Heart right ventricle (tissue), 16 donors: ENCODE measurements at regions not wholly inside any gene's neighbourhood (a gene's known extent, or its start where the extent isn't known, plus 50 kb on each side); places are given as distances from the start of the nearest gene placed in this dataset.
A peak's percentile ranks its signal among the peaks of the same experiment; 100 is the strongest.

Source experiments
- ATAC-seq, 8 donors: fragments of 200-7000 bp; cut with Tn5 transposase; one replicate each; pipeline ENCODE4 v1.9.1; 2020; ENCODE audit warnings: mild to moderate bottlenecking in 8 of 8, moderate library complexity in 8 of 8, moderate number of reproducible peaks in 1 of 8
- DNase-seq, 2 donors: peaks; one replicate each; pipeline ENCODE4 v3.0.0-alpha.2; 2020
- H3K27ac ChIP-seq, 10 donors: fragments of 200-600 bp; sonication (generic) in 2 of 10; one replicate each; pipeline versions ENCODE4 v1.5.0 to v1.8.0; 2020 to 2022; ENCODE audit warnings: mild to moderate bottlenecking in 3 of 10
- H3K27me3 ChIP-seq, 7 donors: fragments of 200-600 bp; one replicate each; pipeline ENCODE4 v1.8.0; 2021 to 2022; ENCODE audit warnings: mild to moderate bottlenecking in 2 of 7
- H3K36me3 ChIP-seq, 9 donors: fragments of 200-600 bp; sonication (generic) in 1 of 9; one replicate each; pipeline versions ENCODE4 v1.5.0 to v1.8.0; 2020 to 2022; ENCODE audit warnings: mild to moderate bottlenecking in 2 of 9
- H3K4me1 ChIP-seq, 9 donors: fragments of 200-600 bp; sonication (generic) in 1 of 9; one replicate each; pipeline versions ENCODE4 v1.5.0 to v1.8.0; 2020 to 2022; ENCODE audit warnings: mild to moderate bottlenecking in 4 of 9
- H3K4me3 ChIP-seq, 10 donors: fragments of 200-600 bp; sonication (generic) in 2 of 10; one replicate each; pipeline versions ENCODE4 v1.5.0 to v1.8.0; 2020 to 2022; ENCODE audit warnings: mild to moderate bottlenecking in 7 of 10, moderate library complexity in 2 of 10
- H3K9me3 ChIP-seq, 11 donors: fragments of 200-600 bp in 10 of 11; sonication (generic) in 2 of 11; one replicate each; pipeline versions ENCODE4 v1.5.0 to v1.8.0; 2013 to 2022; ENCODE audit warnings: mild to moderate bottlenecking in 2 of 11, control low read depth in 1 of 11, moderate library complexity in 1 of 11
- WGBS, 2 donors: extraction: QIAGEN DNeasy Blood & Tissue Kit; methylation state at CpG; one replicate each; pipeline ENCODE4 v1.1.7; 2013; ENCODE audit warnings: inconsistent platforms in 1 of 2; 5-methylcytosine and 5-hydroxymethylcytosine counted together
- intact Hi-C, 10 donors: fragments of 100-400 bp; cut with DNase I; formaldehyde crosslinking; loops; one replicate each; pipeline versions ENCODE4 v1.11.1 to v1.14.2; 2022
- TF ChIP-seq, protein P1 (sequence below), 9 donors: fragments of 200-600 bp; sonication (generic) in 2 of 9; IDR thresholded peaks; one replicate each; pipeline versions ENCODE4 v1.5.0 to v1.8.0; 2021 to 2022; ENCODE audit warnings: antibody characterized with exemption in 9 of 9, mild to moderate bottlenecking in 5 of 9, moderate library complexity in 1 of 9
- donor health status: Arrhythmogenic right ventricular cardiomyopathy.
- donor health status: ischemic (EF 13 %, LVEDD 7.1; RV severe dilation, severe dysfunction).
- donor health status: healthy with polysubstance abuse.
- donor health status: DM: no; HTN: yes; CAD: no.
- donor health status: DM: no; HTN: no; CAD: no.
- donor health status: ischemic (EF 25% LVEDD 6.9; RV normal size, moderate dysfunction).
- donor health status: ischemic (EF 25% LVEDD 5.7; RV mildly dilated, moderate dysfunction).
- donor health status: healthy.
- donor health status: DM: yes; HTN: yes; CAD: no.
- donor health status: Ischemic cardiomyopathy.
- donor health status: ischemic (EF 35%, LVEDD 5.7; RV mildly dilated, moderate dysfunction).
- donor health status: nonischemic (EF 11% LVEDD 7.7; RV severe dilation, severe dysfunction).
- donor health status: DM: yes; HTN: yes; CAD: no.
- donor health status: PGD.
- donor health status: ischemic (EF 29% LVEDD 5.4; RV normal size, mild dysfunction).
- donor health status: nonischemic (EF 23%, LVEDD 6.1; RV moderate dilation, normal function).

DNA sequence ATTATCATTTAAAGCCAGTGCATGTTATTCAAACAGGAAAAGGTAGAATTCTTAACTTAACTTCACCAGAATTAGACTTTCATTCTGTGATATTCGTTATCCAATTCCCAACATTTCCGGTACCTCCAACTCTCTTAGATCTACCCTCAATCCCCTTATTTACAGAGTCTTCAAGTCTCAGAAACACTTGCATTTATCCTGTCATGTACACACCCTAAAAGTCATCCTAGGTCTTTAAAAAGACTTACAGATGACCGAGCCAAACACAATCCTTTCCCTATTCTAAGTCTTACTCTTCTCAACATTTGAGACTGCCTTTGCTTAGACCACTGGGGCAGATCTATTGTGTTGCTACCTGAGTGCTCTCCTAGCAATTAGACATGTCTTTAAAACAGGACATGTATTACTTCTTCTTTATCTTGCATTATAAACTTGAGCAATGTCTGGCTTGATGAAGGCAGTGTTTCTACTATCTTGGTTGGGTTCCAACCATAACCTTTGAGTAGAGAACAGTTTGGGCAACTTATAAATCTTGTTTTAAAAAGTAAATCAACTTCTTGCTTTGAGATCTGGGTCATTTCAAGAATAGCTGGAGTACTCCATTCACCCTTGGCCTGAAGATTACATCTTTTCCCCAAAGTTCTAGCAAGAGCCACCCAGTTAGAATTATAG lies 140.6 kb upstream of the PLEKHG7 start:
- WGBS, 2 donors = 59 to 66% methylated on average over 3 of the region's 3 CpGs
- ATAC-seq = peak in 1 of 8 donors; percentile 23
- Histone ChIP-seq H3K9me3 (peaks cover 0 to 9% (median 0%) of the 10 kb centered on the region in 11 donors), H3K27me3 (no peaks in the 10 kb centered on the region), H3K27ac (peak overlapping the region in 6 of 10 donors; percentile 33 to 68 (median 48)), H3K4me3 (no peak overlapping the region), H3K4me1 (peaks cover 0 to 39% (median 24%) of the 10 kb centered on the region in 9 donors), H3K36me3 (no peaks in the 10 kb centered on the region)
- intact Hi-C loops = loop anchor here in 6 of 10 donors (5.0 to 10.0 kb wide), 8 partner anchors 55 to 557 kb away; partner anchors contain the start of gene BTG1 (in 1 of the 6)
- TF ChIP-seq, protein P1, sequence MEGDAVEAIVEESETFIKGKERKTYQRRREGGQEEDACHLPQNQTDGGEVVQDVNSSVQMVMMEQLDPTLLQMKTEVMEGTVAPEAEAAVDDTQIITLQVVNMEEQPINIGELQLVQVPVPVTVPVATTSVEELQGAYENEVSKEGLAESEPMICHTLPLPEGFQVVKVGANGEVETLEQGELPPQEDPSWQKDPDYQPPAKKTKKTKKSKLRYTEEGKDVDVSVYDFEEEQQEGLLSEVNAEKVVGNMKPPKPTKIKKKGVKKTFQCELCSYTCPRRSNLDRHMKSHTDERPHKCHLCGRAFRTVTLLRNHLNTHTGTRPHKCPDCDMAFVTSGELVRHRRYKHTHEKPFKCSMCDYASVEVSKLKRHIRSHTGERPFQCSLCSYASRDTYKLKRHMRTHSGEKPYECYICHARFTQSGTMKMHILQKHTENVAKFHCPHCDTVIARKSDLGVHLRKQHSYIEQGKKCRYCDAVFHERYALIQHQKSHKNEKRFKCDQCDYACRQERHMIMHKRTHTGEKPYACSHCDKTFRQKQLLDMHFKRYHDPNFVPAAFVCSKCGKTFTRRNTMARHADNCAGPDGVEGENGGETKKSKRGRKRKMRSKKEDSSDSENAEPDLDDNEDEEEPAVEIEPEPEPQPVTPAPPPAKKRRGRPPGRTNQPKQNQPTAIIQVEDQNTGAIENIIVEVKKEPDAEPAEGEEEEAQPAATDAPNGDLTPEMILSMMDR (IDR thresholded peaks at IDR 0.05) = no peak
- no peak for DNase-seq

GRCh38 chr12:92561543-92561899 lies 141.3 kb upstream of the PLEKHG7 start:
- DNase-seq (peak in 1 of 2 donors; percentile 74), ATAC-seq (peak; percentile 76 to 96 (median 89))
- Histone ChIP-seq H3K4me1 (peaks cover 0 to 44% (median 24%) of the 10 kb centered on the region in 9 donors), H3K27ac (peak overlapping the region in 9 of 10 donors; percentile 29 to 68 (median 45)), H3K4me3 (no peak overlapping the region), H3K27me3 (no peaks in the 10 kb centered on the region), H3K9me3 (peaks cover 0 to 4% (median 0%) of the 10 kb centered on the region in 11 donors), H3K36me3 (no peaks in the 10 kb centered on the region)
- intact Hi-C loops = loop anchor here in 6 of 10 donors (5.0 to 10.0 kb wide), 8 partner anchors 54 to 557 kb away; partner anchors contain the start of gene BTG1 (in 1 of the 6)
- 9 to 11% methylated on average over 3 of the region's 3 CpGs for WGBS, 2 donors
- TF ChIP-seq, protein P1 (IDR thresholded peaks at IDR 0.05) = no peak

- peak in 1 of 8 donors; percentile 23 for ATAC-seq
- Histone ChIP-seq H3K4me1 (peaks cover 0 to 50% (median 24%) of the 10 kb centered on the region in 9 donors), H3K27ac (peak overlapping the region in 9 of 10 donors; percentile 29 to 68 (median 45)), H3K9me3 (peaks cover 0 to 4% (median 0%) of the 10 kb centered on the region in 11 donors), H3K4me3 (no peak overlapping the region), H3K36me3 (no peaks in the 10 kb centered on the region), H3K27me3 (no peaks in the 10 kb centered on the region)
- TF ChIP-seq, protein P1 (IDR thresholded peaks at IDR 0.05) = no peak
- intact Hi-C loops = loop anchor here in 6 of 10 donors (5.0 to 10.0 kb wide), 8 partner anchors 54 to 556 kb away; partner anchors contain the start of gene BTG1 (in 1 of the 6)
- 87 to 88% methylated on average over 6 of the region's 6 CpGs for WGBS, 2 donors
- no peak for DNase-seq
Observed at GRCh38 chr12:92560713-92561542, 141.9 kb upstream of the PLEKHG7 start.

DNA sequence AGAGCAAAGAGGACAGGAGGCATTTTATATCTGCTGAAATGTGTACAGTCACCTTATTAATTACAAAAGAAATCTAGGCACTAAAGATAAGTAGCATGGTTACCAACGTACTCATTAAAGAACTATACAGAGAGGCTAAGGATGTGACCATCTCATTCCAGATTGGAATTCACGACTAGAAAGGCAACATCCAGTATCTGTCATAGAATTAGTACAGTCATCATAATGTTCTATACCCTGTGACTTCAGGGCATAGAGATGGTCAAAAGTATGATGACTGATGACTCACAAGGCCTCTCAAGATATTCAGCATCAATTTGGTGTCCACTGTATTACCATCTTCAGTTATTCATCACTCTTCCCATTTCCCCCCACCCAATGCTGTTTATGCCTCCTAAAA lies 144.0 kb upstream of the PLEKHG7 start:
- Histone ChIP-seq H3K4me1 (peaks cover 3 to 67% (median 39%) of the 10 kb centered on the region in 9 donors), H3K27me3 (no peaks in the 10 kb centered on the region), H3K4me3 (no peak overlapping the region), H3K9me3 (no peaks in the 10 kb centered on the region), H3K36me3 (no peaks in the 10 kb centered on the region), H3K27ac (peak overlapping the region in 5 of 10 donors; percentile 2 to 68 (median 18))
- ATAC-seq (peak in 1 of 8 donors; percentile 21), DNase-seq (no peak)
- TF ChIP-seq, protein P1 (IDR thresholded peaks at IDR 0.05) = no peak
- intact Hi-C loops = loop anchor here in 3 of 10 donors (5.0 to 10.0 kb wide), 3 partner anchors 52 to 412 kb away; partner anchors contain the start of gene BTG1 (in 1 of the 3)
- 44 to 62% methylated on average over 2 of the region's 2 CpGs for WGBS, 2 donors
